Myocyte (in vitro differentiated cells): ENCODE measurements at regions not wholly inside any gene's neighbourhood (a gene's known extent, or its start where the extent isn't known, plus 50 kb on each side); places are given as distances from the start of the nearest gene placed in this dataset.
"Not testable (repeated sequence)": the region's sequence is repeated elsewhere in the genome, so short reads cannot be mapped to it uniquely, and the experiment has no call there.

Experiments used
- DNase-seq: peaks from one replicate; pipeline ENCODE4 v3.0.0-alpha.2; 2012; ENCODE audit warnings: low read depth

- DNase-seq = peak; percentile 70
Measured at GRCh38 chr7:130943336-130943901, 209.4 kb upstream of the KLF14 start.

DNA sequence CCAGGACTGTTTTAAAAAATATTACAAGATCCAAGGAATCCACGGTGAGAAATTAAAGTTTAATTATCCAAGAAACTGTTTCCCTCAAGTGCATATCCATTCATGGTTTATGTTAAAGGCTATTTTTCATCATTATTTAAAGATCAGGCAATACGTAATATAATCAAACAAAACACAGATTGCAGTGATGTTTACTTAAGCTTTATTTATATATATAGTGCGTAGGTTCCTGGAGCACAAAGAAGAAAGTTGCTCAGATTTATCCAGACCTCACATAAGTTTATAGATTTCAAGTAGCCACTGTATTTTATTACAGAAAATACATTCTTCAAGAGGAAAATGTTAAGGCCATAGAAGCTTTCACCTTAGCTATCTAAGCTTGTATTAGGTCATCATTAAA is 210.0 kb upstream of the KLF14 start:
- peak; percentile 26 for DNase-seq

GRCh38 chr7:130944997-130945396 is 211.0 kb upstream of the KLF14 start:
- DNase-seq = no peak

- DNase-seq = no peak
Measured at GRCh38 chr7:130945411-130945811, 211.4 kb upstream of the KLF14 start.

- no peak for DNase-seq
Measured at GRCh38 chr7:130946114-130946513, 212.1 kb upstream of the KLF14 start.

GRCh38 chr7:130947792-130948580 is 214.0 kb upstream of the KLF14 start:
- no peak for DNase-seq

DNA sequence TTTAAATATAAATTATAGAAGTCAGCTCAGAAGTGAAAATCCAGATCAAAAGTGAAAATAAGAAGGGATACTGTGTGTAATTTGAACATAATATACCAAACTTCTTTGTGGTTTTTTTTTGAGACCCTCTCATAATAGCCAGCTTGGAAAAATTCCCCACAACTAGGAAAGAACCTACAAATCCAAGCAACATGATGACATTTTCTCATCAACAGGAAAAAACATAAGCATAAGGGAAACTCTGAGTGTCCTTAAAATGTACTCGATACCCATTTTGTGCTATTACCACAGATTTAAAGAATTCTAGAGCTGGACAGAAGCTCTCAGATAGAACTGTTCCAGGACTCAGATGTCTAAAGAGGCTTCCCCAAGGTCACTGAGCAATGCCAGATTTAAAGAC is 214.8 kb upstream of the KLF14 start:
- DNase-seq = no peak

DNA sequence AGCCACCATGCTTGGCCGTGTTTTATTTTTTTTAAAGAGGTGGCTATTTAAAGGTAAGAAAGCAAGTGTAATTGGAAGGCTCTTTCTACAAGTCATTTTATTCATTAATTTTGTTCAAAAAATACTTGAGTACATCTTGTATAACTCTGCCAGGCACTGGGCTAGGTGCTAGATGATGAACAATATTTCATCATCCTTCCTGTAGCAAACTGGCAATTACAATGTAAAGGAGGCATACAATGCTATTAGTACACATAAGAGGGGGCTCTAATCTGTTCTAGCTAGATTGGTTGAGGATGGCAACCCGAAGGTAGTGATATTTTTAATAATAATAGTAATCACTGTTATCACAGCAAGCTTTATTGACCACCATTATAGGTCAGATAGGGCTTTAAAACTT is 215.5 kb upstream of the KLF14 start:
- no peak for DNase-seq

DNA sequence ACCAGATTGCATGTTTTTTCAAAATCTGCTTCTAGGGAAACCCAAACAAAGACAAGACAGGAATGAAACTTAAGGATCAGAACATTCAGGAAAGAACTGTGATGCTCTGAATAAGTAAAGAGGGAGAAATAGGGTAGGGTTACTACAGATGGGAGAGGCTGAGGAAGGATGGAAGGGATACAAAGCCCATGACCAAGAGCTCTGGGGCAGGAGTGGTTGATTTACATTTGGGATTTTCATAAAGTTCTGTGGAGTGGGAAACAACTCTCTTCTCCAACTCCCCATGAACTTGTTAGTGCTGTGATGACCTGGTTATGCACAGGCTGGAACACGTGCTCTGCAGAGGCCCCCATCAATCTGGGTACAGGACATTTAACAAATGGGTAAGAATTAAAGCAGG is 216.0 kb upstream of the KLF14 start:
- no peak for DNase-seq

GRCh38 chr7:130950741-130951140 is 216.7 kb upstream of the KLF14 start:
- no peak for DNase-seq

DNA sequence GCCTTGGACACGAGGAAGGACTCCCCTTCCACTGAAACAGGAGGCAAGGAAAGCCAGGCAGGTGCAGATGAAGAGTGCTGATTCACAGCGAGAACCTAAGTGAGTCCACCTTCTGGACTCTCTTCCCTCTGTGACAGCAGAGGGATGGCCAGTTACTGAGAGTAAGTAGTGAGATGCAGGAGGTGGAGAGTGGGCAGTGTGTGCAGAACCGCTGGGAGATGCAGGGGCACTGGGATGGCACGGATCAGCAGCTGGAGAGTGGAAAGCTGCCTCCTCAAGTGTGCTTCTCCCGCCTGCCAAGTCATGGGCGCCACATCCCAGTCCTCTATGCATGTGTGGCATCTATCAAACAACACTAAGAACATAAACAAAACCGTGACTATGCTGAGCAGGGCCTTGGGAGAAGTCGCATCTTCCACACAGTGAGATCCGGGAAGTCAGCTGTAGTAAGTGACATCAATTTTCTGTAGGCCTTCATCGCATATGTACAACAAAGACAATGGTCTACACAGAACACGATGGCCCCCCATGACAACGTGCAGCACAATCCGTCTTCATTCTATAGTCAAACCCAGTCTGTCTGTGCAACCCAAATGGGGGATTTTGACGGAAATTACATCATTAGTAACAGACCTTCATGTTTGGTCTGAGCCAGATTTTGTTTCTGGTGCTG is 217.4 kb upstream of the KLF14 start:
- no peak for DNase-seq

GRCh38 chr7:130951976-130952876 is 218.2 kb upstream of the KLF14 start:
- no peak for DNase-seq

DNA sequence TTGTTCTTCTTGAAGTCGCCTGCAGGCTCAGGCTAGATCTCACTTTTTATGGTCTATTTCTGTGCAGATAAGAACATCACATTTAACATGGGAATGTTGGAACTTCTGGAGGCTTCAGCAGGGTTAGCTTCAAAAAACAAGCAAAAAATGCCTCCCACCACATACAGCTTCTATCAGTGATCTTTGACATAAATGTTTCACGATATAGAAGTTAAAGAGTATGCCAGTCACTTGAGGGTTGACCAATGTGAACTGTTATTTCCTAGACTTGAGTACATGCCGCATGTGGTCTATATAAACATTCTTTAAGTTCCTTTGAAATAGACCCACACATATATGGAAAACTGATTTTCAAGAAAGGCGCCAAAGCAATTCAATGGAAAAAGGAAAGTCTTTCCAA is 219.2 kb upstream of the KLF14 start:
- DNase-seq = no peak

- no peak for DNase-seq
Measured at GRCh38 chr7:130954918-130955564, 221.0 kb upstream of the KLF14 start.

DNA sequence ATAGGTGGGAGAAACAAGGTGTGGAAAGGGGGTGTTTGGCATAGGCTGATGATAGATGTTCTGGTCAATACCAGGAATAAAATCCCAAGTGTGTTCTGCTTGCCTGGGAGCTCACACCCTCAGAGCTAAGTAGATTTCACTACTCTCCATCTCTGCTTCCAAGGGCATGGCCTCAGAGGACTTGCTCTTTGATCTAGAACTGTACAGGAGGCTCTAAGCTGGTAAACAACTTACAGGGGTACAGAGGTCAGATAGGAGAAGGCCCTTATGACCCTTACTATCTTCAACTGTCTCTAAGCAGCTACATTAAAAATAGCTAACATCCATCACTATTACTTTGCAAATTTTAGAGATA is 221.5 kb upstream of the KLF14 start:
- DNase-seq = no peak

GRCh38 chr7:130956417-130957136 is 222.6 kb upstream of the KLF14 start:
- DNase-seq = no peak

DNA sequence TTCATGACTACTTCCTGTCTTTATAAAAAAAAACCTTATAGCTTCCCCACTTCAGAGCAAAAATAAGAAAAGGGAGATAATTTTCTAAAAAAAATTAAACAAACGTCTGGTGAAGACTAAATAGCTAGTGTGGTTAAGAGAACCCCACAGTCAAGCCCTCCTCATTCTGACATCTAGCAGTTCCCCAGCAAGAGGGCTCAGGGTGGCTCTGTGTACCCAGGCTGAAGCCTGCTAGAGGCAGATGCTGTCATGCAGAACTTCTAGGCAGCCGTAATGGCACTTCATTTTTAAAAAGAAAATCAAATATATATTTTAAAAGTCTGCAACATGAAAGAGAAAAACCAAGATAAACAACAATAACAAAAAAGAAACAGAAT is 223.1 kb upstream of the KLF14 start:
- DNase-seq = no peak

- DNase-seq = not testable (repeated sequence)
Measured at GRCh38 chr7:130957722-130958435, 223.9 kb upstream of the KLF14 start.

GRCh38 chr7:130958846-130959245 is 224.8 kb upstream of the KLF14 start:
- no peak for DNase-seq

GRCh38 chr7:130959743-130960207 is 225.8 kb upstream of the KLF14 start:
- peak; percentile 83 for DNase-seq
